OCI-LY3 (cell line): ENCODE measurements at regions not wholly inside any gene's neighbourhood (a gene's known extent, or its start where the extent isn't known, plus 50 kb on each side); places are given as distances from the start of the nearest gene placed in this dataset.

Source experiments
- H2AFZ ChIP-seq: fragments of 200-600, 300-600 bp; shearing (Covaris generic); 2 replicates; pipeline ENCODE4 v1.6.0; 2014; ENCODE audit warnings: antibody characterized with exemption, low read depth, low read length
- H3K27ac ChIP-seq: fragments of 200-600, 300-600 bp; sonication (generic); 2 replicates; pipeline ENCODE4 v1.5.1; 2014; ENCODE audit warnings: mild to moderate bottlenecking, low read length, moderate library complexity, mixed read lengths
- H3K27me3 ChIP-seq: fragments of 200-600, 300-600 bp; sonication (generic); 2 replicates; pipeline ENCODE4 v1.6.1; 2014; ENCODE audit warnings: low read depth, low read length, mixed read lengths
- H3K36me3 ChIP-seq: fragments of 200-600, 300-600 bp; sonication (generic); replicated peaks from 2 replicates; pipeline ENCODE3; 2014; ENCODE audit warnings: low read depth, low read length, mixed read lengths
- H3K4me1 ChIP-seq: fragments of 300-600, 200-600 bp; sonication (generic); 2 replicates; pipeline ENCODE4 v1.6.1; 2014; ENCODE audit warnings: low read length, mixed read lengths
- H3K4me2 ChIP-seq: fragments of 200-600, 300-600 bp; sonication (generic); 2 replicates; pipeline ENCODE4 v1.6.1; 2014; ENCODE audit warnings: low read length, mixed read lengths
- H3K4me3 ChIP-seq: fragments of 300-600, 200-600 bp; sonication (generic); 2 replicates; pipeline ENCODE4 v1.5.1; 2014; ENCODE audit warnings: antibody characterized with exemption, mild to moderate bottlenecking, low read length, moderate library complexity
- H3K79me2 ChIP-seq: fragments of 300-600, 200-600 bp; shearing (Covaris generic); 2 replicates; pipeline ENCODE4 v1.6.1; 2014; ENCODE audit warnings: mild to moderate bottlenecking, low read length, mixed read lengths
- H3K9ac ChIP-seq: fragments of 300-600, 200-600 bp; shearing (Covaris generic); 2 replicates; pipeline ENCODE4 v1.6.0; 2014; ENCODE audit warnings: mild to moderate bottlenecking, low read length, moderate library complexity
- H3K9me3 ChIP-seq: fragments of 200-600, 300-600 bp; shearing (Covaris generic); 2 replicates; pipeline ENCODE4 v1.6.1; 2014; ENCODE audit warnings: low read length, mixed read lengths; ENCODE audit not compliant: insufficient read depth
- H4K20me1 ChIP-seq: fragments of 200-600, 300-600 bp; sonication (generic); 2 replicates; pipeline ENCODE4 v1.6.1; 2016; ENCODE audit warnings: low read length, mixed read lengths; ENCODE audit not compliant: insufficient read depth
- CTCF ChIP-seq: fragments of 200-600, 300-600 bp; sonication (generic); IDR thresholded peaks from 2 replicates; pipeline ENCODE4 v1.5.1; 2014; ENCODE audit warnings: antibody characterized with exemption, low read length, low read depth
- EZH2phosphoT487 ChIP-seq: fragments of 200-600 bp; shearing (Covaris generic); IDR thresholded peaks from 2 replicates; pipeline ENCODE4 v1.6.1; 2018; ENCODE audit warnings: antibody characterized with exemption, mixed run types, low read depth

- peaks cover 15% of the 10 kb centered on the region for H3K4me1 ChIP-seq
- no peaks in the 10 kb centered on the region for H3K27me3 ChIP-seq
- H3K36me3 ChIP-seq = no peaks in the 10 kb centered on the region
- H3K27ac ChIP-seq = no peak overlapping the region
- no peaks in the 10 kb centered on the region for H3K9me3 ChIP-seq
- H3K4me2 ChIP-seq = no peak overlapping the region
- no peak overlapping the region for H3K9ac ChIP-seq
- TF ChIP-seq CTCF = no peak
- TF ChIP-seq EZH2phosphoT487 = no peak
- H2AFZ ChIP-seq = no peak overlapping the region
- H4K20me1 ChIP-seq = no peaks in the 10 kb centered on the region
- no peak overlapping the region for H3K4me3 ChIP-seq
- H3K79me2 ChIP-seq = no peaks in the 10 kb centered on the region
These were observed 111.6 kb upstream of the ERRFI1 start for GRCh38 chr1:8137481-8138244.

GRCh38 chr1:8136766-8137165, 110.7 kb upstream of the ERRFI1 start:
- H3K9ac ChIP-seq = no peak overlapping the region

GRCh38 chr1:8135250-8135649, 109.1 kb upstream of the ERRFI1 start:
- H3K4me1 ChIP-seq = peaks cover 12% of the 10 kb centered on the region
- no peaks in the 10 kb centered on the region for H3K36me3 ChIP-seq
- no peaks in the 10 kb centered on the region for H3K79me2 ChIP-seq
- no peak overlapping the region for H3K9ac ChIP-seq
- H4K20me1 ChIP-seq = no peaks in the 10 kb centered on the region
- H3K27ac ChIP-seq = no peak overlapping the region
- no peaks in the 10 kb centered on the region for H3K9me3 ChIP-seq
- no peak overlapping the region for H3K4me2 ChIP-seq
- no peak overlapping the region for H2AFZ ChIP-seq
- no peak overlapping the region for H3K4me3 ChIP-seq
- TF ChIP-seq EZH2phosphoT487 (no peak), CTCF (no peak)
- H3K27me3 ChIP-seq = no peaks in the 10 kb centered on the region

More at GRCh38 chr1:8136766-8137165, 110.7 kb upstream of the ERRFI1 start:
- Histone ChIP-seq H3K79me2 (no peaks in the 10 kb centered on the region), H3K4me1 (peaks cover 14% of the 10 kb centered on the region), H3K9me3 (no peaks in the 10 kb centered on the region), H3K4me2 (no peak overlapping the region), H3K27ac (no peak overlapping the region), H3K27me3 (no peaks in the 10 kb centered on the region), H3K36me3 (no peaks in the 10 kb centered on the region), H3K4me3 (no peak overlapping the region), H2AFZ (no peak overlapping the region), H4K20me1 (no peaks in the 10 kb centered on the region)
- TF ChIP-seq EZH2phosphoT487 = no peak
- no peak for TF ChIP-seq CTCF

- Histone ChIP-seq H3K4me1 (peaks cover 12% of the 10 kb centered on the region), H3K4me2 (no peak overlapping the region), H3K27ac (no peak overlapping the region), H3K27me3 (no peaks in the 10 kb centered on the region), H3K79me2 (no peaks in the 10 kb centered on the region), H3K4me3 (no peak overlapping the region), H4K20me1 (no peaks in the 10 kb centered on the region), H3K9me3 (no peaks in the 10 kb centered on the region), H3K9ac (no peak overlapping the region), H3K36me3 (no peaks in the 10 kb centered on the region), H2AFZ (no peak overlapping the region)
- TF ChIP-seq EZH2phosphoT487 (no peak), CTCF (no peak)
These were observed 108.6 kb upstream of the ERRFI1 start for GRCh38 chr1:8134546-8135235.
